ENCODE measurements at regions not wholly inside any gene's neighbourhood (a gene's known extent, or its start where the extent isn't known, plus 50 kb on each side); places are given as distances from the start of the nearest gene placed in this dataset.

- DNase-seq (ENCODE audit: low read depth in 2 of 2) = no peak
Measured at GRCh38 chr20:60064554-60065196, 106.5 kb downstream of the CDH26 start.

GRCh38 chr20:60065741-60066437 lies 107.7 kb downstream of the CDH26 start:
- DNase-seq (ENCODE audit: low read depth in 2 of 2) = no peak

GRCh38 chr20:60066438-60066823 lies 108.2 kb downstream of the CDH26 start:
- no peak for DNase-seq (ENCODE audit: low read depth in 2 of 2)

GRCh38 chr20:60068509-60068908 lies 110.3 kb downstream of the CDH26 start:
- DNase-seq (ENCODE audit: low read depth in 2 of 2) = no peak

GRCh38 chr20:60069656-60070055 lies 111.4 kb downstream of the CDH26 start:
- DNase-seq (ENCODE audit: low read depth in 2 of 2) = no peak

- no peak for DNase-seq (ENCODE audit: low read depth in 2 of 2)
Measured at GRCh38 chr20:60070791-60071190, 112.6 kb downstream of the CDH26 start.

- DNase-seq (ENCODE audit: low read depth in 2 of 2) = no peak
Measured at GRCh38 chr20:60071965-60072364, 113.7 kb downstream of the CDH26 start.

- no peak for DNase-seq (ENCODE audit: low read depth in 2 of 2)
Measured at GRCh38 chr20:60073086-60073485, 114.9 kb downstream of the CDH26 start.

- no peak for DNase-seq (ENCODE audit: low read depth in 2 of 2)
Measured at GRCh38 chr20:60073504-60073903, 115.3 kb downstream of the CDH26 start.

- DNase-seq (ENCODE audit: low read depth in 2 of 2) = no peak
Measured at GRCh38 chr20:60074276-60074675, 116.1 kb downstream of the CDH26 start.

GRCh38 chr20:60078351-60079250 lies 120.4 kb downstream of the CDH26 start:
- DNase-seq (ENCODE audit: low read depth in 2 of 2) = no peak

- no peak for DNase-seq (ENCODE audit: low read depth in 2 of 2)
Measured at GRCh38 chr20:60080401-60080800, 122.2 kb downstream of the CDH26 start.

GRCh38 chr20:60085551-60086132 lies 127.4 kb downstream of the CDH26 start:
- DNase-seq (ENCODE audit: low read depth in 2 of 2) = no peak

- DNase-seq (ENCODE audit: low read depth in 2 of 2) = no peak
Measured at GRCh38 chr20:60086821-60087562, 128.8 kb downstream of the CDH26 start.

- DNase-seq (ENCODE audit: low read depth in 2 of 2) = no peak
Measured at GRCh38 chr20:60087563-60088105, 129.4 kb downstream of the CDH26 start.

- no peak for DNase-seq (ENCODE audit: low read depth in 2 of 2)
Measured at GRCh38 chr20:60088236-60088635, 130.0 kb downstream of the CDH26 start.

GRCh38 chr20:60090631-60091030 lies 132.4 kb downstream of the CDH26 start:
- DNase-seq (ENCODE audit: low read depth in 2 of 2) = no peak

- no peak for DNase-seq (ENCODE audit: low read depth in 2 of 2)
Measured at GRCh38 chr20:60091305-60091704, 133.1 kb downstream of the CDH26 start.

GRCh38 chr20:60091861-60092260 lies 133.6 kb downstream of the CDH26 start:
- no peak for DNase-seq (ENCODE audit: low read depth in 2 of 2)

- DNase-seq (ENCODE audit: low read depth in 2 of 2) = no peak
Measured at GRCh38 chr20:60092729-60093128, 134.5 kb downstream of the CDH26 start.

GRCh38 chr20:60095456-60095855 lies 137.2 kb downstream of the CDH26 start:
- no peak for DNase-seq (ENCODE audit: low read depth in 2 of 2)
